GM21390 (cell line): ENCODE measurements at regions not wholly inside any gene's neighbourhood (a gene's known extent, or its start where the extent isn't known, plus 50 kb on each side); places are given as distances from the start of the nearest gene placed in this dataset.
A peak's percentile ranks its signal among the peaks of the same experiment; 100 is the strongest.
"Not testable (repeated sequence)": the region's sequence is repeated elsewhere in the genome, so short reads cannot be mapped to it uniquely, and the experiment has no call there.

Experiments
- ATAC-seq: cut with Tn5 transposase; IDR thresholded peaks from one replicate; pipeline ENCODE4 v1.9.1; 2021; ENCODE audit not compliant: unreplicated experiment

DNA sequence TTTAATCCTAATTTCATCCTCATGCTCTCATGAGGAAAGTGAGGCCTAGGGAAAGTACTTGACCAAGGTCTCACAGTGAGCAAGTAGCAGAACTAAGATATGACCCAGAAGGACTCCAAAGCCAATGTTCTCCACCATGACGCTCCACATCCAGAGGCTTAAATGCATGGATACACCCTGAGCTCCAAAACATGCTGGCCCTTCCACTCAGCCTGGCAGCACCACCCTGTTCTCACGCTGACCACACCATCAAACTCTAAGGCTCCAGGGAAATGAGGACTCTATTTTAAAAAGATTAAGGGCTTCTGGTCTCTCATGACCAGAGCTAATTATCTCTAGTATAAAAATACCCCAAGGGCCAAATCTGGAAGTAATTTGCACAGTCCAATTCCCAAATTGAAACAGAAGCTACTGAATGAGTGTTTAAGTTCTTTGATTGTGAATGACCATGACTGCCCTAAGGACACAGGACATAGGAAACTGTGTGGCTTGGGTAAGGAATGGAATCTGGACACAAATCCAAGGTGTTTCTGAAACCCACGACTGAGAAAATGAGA lies 71.1 kb upstream of the ABLIM1 start:
- no peak for ATAC-seq

DNA sequence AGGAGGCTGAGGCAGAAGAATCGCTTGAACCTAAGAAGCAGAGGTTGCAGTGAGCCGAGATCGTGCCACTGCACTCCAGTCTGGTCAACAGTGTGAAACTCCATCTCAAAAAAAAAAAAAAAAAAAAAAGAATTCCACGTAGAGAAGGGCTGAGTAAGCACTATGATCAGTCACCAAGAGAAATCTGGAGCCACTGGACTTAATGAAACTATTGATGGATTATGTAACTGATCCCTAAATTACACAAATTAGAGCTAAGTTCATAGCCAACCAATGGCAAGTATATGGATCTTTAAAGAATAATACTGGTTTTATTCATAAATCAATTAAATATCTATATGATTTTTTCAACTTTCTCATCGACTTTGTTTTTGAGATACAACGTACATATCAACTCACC lies 72.2 kb upstream of the ABLIM1 start:
- ATAC-seq = no peak

DNA sequence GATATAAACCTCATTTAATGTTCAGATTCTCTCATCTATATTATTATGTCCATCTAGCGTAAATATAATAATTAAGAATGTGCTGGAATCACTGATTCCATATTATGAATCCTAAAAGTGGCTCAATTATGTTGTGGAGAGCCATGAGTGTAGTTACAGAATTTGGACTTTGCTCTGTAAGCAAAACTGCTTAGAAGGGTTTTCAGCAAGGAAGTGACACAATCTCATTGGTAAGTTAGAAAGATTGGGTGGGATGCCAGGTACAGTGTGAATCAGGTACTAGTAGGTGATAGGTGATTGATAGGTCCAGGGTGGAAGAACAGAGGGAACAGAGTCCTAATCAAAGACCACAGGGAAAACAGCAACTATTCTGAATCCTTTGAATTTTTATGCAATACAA lies 74.9 kb upstream of the ABLIM1 start:
- no peak for ATAC-seq

DNA sequence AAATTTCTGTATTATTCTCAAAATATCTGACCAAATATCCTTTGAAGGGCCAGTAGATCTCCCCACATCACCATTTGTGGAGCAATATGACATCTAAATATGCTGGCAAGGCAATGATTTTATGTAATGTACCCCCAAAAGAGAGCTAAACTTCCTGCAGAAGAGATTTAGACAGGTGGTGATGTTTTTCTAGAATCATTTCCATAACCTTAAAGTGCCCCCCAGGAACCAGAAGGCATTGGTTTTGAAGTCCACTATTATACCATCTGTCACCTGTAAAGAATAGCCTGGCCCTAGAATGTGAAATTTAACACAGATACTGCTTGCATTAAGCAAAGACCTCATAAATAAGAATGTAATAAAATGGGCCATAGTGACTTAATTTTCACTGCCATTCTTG lies 77.9 kb upstream of the ABLIM1 start:
- ATAC-seq = no peak

DNA sequence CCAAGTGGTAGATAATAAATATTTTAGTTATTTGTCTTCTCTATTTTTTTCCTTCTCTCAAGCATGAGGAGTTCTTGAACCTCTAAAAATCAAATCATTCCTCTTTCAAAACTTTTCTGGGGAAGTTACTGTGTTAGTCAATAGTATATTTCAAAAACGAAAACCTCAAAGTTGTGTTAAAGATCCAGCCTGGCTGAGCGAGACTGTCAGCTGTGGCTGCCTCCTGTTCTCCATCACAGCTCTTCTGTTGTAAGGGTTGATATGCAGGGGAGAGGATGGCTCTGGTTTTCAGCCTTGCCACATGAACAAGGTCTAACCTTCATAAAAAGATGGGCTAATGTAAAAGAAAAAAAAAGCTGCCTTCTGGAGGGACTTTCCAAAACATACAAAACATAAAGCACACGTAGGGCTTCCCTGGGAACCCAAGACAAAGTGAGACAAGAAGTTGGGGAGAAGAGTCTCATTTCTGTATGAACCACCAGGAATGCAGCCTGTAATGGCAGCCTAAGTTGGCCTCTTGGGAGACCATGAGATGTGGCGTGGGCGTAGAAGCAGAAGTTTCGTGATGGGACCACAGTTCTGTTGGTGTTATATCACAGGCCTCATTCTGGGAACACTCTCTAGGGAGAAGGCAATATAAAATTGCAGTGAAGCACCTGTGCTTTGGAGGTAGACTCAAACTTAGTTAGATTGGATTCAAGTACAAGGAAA lies 77.9 kb upstream of the FHIP2A start:
- no peak for ATAC-seq

DNA sequence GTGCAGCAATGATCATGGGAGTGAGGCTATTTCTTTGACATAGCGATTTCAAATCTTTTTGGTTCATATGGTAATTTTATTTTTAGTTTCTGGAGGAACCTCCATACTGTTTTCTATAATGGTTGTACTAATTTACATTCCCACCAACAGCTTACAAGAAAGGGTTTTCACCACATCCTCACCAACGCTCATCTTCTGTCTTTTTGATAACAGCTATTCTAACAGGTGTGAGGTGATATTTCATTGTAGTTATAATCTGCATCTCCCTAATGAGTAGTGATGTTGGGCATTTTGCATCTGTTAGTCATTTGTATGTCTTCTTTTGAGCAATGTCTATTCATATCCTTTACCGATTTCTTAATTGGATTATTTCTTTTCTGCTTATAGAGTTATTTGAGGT lies 75.0 kb upstream of the FHIP2A start:
- no peak for ATAC-seq

DNA sequence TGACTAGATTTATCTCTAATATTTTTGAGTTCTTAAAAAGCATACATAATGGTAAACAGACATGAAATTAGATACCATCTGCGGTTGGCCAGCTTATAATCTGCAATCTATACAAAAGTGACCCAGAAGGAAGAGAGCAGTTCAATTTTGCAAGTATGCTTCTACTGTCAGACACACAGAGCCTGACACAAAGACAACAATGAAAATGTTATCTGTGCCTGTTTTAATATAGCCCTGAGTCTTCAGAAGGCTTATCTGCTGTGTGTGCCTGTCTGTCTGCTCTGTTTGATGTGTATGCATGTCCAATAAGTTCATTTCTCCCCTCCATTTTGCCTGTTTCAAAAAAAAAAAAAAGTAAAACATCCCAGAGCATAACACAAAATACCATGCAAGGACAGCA lies 73.3 kb upstream of the FHIP2A start:
- ATAC-seq = no peak

DNA sequence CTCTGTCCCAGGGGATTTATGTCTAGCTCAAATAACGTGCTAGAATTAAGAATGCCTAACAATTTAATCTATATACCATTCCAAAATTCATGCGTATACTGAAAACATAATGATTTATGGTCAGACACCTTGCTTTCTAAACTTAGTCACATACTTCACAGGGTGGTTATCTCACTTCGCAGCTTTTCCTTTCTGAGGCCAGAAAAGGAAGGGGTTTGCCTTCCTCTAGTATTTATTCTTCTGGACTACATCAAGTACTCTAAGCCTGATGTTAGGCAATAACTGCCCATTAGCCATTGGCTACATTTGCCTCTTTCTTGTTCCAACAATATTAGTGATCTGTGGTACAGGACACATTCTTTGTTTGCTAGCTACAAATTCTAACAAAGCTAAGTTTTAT lies 72.6 kb upstream of the FHIP2A start:
- ATAC-seq = no peak

DNA sequence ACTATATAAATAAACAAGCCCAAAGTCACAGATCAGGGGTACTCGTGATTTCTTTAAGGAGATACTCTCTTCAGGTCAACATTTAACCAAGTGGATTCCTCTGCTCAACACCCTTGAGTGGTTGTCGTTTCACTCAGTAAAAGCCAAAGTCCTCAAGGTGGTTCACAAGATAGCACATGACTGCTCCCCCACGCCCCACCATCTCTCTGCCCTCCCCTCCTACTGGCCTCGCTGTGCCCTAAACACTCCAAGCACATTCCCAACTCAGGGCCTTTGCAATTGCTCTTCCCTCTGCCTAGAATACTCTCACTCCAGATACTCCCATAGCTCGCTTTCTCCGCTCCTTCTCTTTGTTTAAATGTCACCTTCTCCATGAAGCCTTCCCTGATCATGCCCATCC lies 72.1 kb upstream of the FHIP2A start:
- no peak for ATAC-seq

DNA sequence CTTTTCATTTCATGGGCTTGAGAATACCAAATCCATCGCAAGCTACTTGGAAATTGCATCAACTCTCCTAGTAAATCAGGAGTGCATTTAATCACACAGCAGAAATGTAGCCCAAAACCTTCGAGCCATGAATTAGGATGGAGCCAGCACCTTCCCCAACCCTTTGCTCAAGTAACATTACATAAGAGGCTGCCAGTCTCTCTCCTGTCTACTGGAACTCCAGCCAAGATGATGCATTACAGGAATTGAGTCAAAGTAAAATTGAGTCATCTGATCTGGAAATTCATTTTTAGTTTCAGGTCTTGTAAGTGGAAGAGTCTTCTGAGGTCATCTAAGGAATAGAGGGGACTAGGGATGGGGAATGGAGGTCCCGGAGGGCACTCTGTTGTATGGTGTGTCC lies 69.7 kb upstream of the FHIP2A start:
- no peak for ATAC-seq

DNA sequence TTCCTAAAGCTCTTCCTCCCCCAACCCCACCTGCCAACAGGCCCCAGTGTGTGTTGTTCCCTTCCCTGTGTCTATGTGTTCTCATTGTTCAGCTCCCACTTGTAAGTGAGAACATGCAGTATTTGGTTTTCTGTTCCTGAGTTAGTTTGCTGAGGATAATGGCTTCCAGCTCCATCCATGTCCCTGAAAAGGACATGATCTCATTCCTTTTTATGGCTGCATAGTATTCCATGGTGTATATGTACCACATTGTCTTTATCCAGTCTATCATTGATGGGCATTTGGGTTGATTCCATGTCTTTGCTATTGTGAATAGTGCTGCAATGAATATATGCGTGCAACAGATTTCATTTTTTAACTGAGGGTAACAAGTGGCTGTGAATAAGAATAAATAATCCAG lies 69.0 kb upstream of the FHIP2A start:
- not testable (repeated sequence) for ATAC-seq

DNA sequence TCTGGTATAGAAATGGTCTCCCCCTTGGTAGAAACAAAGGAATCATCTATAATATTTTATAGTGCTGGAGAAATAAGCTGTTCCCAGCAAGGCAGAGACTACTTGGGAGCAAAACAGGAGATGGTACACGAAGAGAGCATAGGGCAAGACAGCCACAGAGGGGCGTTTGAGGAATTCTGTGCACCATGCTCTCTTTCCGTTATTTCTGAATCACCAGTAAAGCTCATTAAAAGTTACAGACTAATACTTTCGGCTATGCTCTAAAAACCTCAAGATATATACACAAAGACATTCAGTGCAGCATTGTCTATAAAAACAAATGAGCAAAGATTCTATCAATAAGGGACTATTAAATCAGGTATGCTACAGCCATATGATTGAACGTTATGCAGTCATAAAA lies 68.5 kb upstream of the FHIP2A start:
- ATAC-seq = no peak

DNA sequence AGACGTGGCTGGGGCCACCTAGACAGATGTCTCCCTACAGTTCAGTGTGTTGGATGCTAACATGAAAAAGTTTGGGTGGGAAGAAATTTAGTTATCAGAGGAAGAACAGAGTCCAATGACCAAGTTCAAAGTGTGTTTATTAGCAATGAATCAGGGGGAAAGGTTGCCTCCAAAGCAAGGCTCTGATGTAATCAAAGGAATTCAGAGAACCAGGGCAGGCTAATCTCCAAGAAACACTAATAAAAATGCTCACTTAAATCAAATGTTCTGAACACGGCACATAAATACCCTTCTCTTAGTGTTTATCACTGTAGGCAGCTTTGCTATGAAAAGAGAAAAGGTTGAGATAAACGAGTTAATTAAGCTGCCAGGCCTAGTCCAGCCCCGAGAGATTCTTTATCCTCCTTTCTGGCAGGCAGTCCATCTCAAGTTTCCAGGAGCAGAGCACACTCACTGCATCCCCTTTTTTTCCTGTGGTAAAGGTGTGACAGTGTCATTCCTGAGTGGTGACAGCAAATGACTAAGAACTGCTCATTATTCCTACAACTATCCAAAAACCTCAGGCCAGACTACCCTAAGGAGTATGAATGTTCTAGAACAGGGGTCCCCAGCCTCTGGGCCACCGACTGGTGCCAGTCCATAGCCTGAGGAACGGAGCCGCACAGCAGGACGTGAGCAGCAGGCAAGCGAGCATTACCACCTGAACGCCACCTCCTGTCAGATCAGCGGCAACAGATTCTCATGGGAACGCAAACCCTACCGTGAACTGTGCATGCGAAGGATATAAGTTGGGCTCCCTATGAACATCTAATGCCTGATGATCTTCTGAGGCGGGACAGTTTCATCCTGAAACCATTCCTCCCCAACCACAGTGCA lies 66.9 kb upstream of the FHIP2A start:
- ATAC-seq = no peak

DNA sequence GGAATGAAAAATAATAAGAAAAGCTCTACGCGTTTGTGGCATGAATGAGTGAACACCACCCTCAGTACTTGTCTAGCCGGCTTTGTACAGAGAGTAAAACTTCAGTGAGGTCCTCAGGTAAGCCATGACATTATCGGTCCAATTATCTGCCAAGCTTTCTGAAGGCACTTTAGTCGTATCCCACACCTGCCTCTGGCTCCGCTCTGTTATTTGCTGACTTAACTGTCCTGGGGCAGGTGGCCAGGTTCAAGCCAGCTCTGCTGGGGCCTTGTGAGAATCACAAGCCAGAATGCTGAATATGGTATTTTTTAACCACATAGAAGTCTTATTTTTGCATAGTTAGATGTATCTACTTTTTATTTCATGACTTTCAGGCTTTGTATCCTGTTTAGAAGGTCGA lies 66.0 kb upstream of the FHIP2A start:
- ATAC-seq = no peak

DNA sequence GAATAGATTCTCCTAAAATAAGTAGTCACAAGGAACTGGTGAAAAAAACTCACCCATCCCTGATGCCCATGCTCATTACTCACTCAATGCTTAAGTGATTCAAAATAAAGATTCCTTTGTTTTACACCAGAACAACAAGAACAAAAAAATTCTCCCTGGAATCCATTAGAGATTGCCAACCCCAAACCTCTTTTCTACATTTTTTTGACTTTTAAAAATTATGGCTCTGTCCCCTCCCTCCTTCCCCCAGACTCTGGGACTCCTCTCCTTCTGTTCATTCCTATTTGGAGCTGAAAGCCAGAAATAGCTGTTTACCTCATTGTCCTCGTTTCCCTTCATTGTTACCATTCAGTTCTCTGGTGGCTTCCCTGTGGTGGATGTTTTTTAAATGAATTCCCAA lies 63.2 kb upstream of the FHIP2A start:
- no peak for ATAC-seq

DNA sequence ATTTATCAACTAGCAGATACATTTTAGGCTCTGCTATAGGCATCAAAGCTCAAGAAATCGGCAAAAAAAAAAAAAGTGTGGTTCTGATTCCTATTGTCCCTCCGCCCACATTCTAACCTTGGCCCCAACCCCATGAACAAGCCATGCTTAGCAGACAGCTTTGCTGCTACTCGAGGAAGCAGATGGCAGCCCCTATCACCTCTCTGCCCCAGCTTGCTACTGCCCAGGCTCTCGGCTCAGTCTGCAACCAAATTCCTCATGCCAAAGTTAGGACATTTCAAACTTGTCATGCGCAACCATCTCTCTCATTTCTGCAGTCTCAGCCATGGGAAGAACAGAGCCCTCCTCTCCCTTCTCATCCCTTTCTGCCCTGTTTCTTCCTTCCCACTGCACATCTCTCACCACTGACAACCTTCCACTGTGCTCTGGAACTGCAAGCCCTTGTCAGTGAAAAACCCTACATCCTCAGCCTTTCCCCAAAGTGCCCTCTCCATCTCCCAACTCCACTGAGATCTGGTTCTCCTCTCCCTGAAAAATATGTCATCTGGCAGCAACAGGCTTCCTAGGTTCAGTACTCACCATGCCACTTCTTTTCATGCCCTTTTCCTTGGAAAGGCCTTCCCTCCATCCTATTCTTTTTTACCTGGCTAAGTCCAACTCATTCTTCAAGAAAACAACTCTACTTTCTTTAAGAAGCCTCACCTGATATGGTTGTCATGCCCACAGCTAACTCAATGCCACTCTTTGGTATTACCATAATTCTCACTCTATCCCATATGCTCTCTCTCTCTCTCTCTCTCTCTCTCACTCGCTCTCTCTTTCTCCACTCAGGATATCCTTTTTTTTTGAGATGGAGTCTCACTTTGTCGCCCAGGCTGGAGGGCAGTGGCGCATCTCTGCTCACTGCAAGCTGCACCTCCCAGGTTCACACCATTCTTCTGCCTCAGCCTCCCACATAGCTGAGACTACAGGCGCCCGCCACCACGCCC lies 60.1 kb upstream of the FHIP2A start:
- ATAC-seq = no peak

DNA sequence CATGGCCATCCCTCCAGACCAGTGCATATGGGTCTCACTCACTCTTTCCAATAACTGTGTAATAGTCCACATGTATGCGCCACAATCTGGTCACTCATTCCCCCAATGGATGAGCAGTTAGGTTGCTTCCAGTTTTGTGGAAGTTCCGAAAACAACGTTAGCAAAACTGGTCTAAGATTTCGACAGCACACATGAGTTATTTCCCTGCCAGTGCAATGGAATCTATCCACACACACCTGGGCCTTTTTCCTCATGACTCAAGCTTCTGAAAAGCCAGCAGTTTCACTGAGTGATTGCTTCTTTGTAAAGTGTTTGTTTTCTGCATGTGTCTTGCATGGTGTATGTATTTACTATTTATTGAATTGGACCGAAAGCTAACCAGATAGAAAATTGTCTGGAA lies 58.8 kb upstream of the FHIP2A start:
- no peak for ATAC-seq

DNA sequence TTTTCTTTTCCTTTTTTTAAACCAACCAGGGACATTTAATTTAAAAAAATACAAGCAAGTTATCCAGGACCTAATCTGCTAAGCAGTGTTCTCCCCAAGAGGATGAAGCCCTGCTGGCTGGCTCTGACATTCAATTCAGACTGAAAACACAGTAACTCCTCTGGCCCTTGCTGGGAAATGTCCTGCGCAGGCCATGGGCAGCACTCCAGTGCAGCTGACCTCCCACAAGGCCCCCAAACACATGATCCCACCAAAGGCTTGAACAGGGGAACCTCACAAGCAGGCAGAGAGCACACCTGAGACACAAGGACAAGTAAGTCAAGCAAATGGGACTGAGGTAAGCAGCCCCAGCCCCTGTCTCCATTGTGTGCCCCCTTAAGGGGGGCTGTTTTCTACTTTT lies 56.9 kb upstream of the FHIP2A start:
- no peak for ATAC-seq

DNA sequence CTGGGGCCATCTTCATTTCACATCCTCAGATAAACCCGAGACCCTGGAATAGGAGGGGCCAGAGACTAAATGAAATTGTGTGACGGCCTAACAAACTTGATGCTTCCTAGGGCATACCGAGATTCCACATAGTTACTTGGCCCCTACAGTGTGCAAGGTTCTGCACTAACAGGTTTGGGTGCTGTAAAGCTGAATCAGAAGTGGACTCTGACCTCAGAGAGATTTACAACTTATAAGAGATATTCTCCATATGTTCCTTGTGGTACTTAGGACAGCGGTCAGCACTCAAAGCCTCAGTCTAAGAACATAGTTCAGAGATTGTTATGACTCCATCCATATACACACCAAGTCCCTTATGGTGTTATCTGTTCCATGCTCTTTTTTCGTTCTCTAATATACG lies 55.1 kb upstream of the FHIP2A start:
- ATAC-seq = no peak

DNA sequence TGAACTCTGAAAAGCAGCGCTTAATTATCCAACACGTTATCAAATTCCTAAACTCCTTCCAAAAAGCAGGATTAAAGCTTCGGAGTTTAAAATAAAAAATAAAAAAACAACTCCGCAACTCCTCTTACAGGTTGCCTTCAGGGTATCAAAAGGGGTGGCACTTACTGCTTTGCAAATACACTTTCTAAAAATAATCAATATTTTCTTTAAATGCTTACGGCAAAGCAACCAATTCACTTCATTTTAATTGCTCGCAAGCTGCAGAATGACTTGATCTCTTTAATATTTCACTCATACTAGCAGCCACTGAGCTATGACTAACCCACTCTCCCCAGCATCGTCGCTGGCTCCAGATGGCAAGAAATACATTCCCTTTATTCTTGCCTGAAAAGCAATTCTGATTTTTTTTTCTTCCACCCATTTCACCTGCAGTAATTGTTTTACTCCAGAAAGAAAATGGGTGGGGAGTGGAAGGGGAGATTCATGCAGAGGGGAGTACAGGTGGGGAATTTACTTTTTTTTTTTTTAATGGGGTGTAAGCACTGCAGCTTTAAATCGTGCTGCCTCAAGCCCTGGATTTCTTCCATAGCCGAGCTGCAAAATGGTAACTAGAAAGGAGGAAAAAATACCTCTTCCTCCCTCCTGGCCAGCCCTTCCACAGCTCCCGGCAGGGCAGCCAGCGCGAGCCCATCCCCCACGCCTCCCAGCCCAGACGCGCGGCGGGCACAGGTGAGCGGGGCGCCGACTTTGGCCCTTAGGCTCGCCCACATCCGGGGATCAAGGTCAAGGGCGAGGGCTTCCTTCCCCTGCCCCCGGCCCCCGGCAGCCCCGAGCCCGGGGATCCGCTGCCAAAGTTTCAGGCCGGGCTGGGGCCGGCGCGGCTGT lies 54.2 kb upstream of the FHIP2A start:
- peak; percentile 52 for ATAC-seq
